Lung microvascular endothelial cell (primary cell): ENCODE measurements at regions not wholly inside any gene's neighbourhood (a gene's known extent, or its start where the extent isn't known, plus 50 kb on each side); places are given as distances from the start of the nearest gene placed in this dataset.

Experiments
- DNase-seq, 2 donors: peaks; one replicate each; pipeline versions ENCODE4 v3.0.0 to v3.0.0-alpha.2; 2010; ENCODE audit warnings: low read depth in 2 of 2

GRCh38 chr5:33281431-33281843 is 159.3 kb upstream of the TARS1 start:
- peak in 1 of 2 donors; percentile 22 for DNase-seq

DNA sequence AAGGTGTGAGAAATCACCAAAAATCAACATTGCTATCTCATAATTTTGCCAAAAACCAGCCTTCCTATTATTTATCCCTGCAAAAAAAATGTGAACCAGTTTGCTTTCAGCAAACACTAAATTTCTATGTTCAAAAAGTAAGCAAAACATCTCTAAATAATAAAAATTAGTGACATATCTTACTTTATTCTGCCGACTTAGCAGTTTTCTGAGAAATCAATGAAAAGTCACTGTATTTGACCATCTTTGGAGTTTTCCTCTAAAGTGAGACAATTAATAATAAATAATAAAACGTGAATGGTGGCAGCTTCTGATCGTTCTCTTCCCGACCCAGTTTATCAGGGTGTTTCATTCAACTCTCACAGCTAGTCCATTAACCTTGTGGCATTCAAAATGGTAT is 158.6 kb upstream of the TARS1 start:
- no peak for DNase-seq

DNA sequence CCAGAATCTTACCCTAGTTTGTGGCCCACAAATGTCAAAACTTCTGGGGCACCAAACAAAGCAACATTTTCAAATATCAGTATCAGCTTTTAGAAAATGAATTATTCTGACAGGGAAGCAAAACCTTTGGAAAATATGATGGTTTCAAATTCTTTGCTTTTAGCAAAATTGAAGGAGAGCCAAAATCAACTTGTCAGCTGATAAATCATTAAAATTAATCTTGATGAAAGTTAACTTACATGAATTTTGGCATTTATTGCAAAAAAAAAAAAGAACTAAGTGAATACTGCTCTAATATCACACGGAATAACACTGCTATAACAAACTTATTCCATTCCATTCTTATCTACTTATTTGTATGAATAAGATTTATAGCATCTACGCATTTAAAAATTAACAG is 158.1 kb upstream of the TARS1 start:
- peak in 1 of 2 donors; percentile 62 for DNase-seq

DNA sequence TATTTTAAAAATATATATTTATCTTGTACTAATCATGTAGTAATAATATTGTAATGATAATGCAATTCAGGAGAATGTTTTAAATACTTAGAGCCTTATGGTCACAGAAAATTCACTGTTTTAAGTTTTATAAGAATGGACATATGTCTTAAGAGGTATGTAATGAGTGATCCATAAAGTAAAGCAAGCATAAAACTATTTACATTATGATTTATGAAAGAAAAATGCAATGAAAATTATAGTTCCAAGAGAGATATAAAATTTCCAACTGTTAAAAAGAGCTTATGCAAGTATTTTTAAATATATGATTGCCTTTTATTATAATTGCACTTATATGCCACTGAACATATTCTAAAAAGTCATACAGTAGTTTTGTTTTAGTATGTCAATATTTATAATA is 157.5 kb upstream of the TARS1 start:
- no peak for DNase-seq

- DNase-seq = no peak
Measured at GRCh38 chr5:33284681-33285080, 156.1 kb upstream of the TARS1 start.

DNA sequence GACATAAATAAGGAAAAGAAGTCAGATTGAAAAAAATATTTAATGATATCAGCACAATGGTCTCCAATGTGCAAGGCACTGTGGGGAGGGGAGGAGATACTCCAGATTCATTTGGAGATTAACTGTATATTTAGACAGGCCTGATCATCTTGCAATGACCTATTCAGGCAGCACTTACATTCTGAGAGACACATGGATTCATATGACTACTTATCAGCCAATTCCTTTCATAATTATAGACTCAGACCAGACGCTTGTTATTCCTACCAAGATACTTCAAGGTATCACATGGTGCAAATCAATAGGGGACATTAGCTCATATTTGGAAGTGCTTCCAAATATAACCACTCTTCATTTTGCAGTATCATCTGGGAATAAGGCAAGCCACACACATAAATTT is 153.5 kb upstream of the TARS1 start:
- DNase-seq = no peak

DNA sequence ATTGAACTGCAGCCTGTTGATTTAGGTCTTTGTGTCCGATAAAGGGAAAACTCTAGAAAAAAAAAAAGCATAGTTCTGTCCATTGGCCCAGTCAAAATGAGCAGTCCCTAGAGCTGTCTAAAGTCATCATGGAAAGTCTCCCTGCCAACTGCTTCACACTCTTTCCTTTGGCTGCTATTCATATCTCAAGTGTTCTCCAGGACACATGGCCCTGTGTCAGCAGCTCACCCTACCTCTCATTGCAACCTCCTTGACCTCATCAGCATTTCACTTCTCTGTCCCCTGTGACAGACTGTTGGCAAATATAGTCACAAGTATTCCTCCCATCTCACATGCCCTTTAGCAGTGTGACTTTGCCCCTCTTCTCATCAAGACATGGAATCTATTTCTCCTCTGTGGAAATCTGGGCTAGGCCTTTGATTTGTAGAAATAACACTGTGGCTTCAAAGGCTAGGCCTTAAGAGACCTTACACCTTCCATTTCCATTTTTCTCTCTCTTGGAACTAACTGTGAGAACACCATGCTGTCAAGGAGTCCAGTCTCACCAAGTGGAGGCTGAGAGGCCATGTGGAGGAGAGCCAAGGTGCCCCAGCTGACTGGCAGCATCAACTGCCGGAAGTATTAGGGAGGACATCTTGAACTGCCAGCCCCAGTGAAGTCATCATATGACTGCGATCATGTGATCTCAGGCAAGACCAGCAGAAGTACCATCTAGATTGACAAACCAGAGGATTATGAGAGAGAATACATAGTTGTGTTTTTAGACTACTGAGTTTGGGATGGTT is 149.4 kb upstream of the TARS1 start:
- no peak for DNase-seq

- DNase-seq = no peak
Measured at GRCh38 chr5:33297760-33298216, 143.0 kb upstream of the TARS1 start.

- peak; percentile 67 to 76 for DNase-seq
Measured at GRCh38 chr5:33299621-33300208, 141.1 kb upstream of the TARS1 start.

GRCh38 chr5:33300209-33300742 is 140.5 kb upstream of the TARS1 start:
- DNase-seq = no peak

- DNase-seq = no peak
Measured at GRCh38 chr5:33303579-33304095, 137.1 kb upstream of the TARS1 start.

GRCh38 chr5:33304601-33305000 is 136.2 kb upstream of the TARS1 start:
- DNase-seq = no peak

GRCh38 chr5:33305572-33305971 is 135.2 kb upstream of the TARS1 start:
- no peak for DNase-seq

- DNase-seq = no peak
Measured at GRCh38 chr5:33306758-33307157, 134.0 kb upstream of the TARS1 start.

DNA sequence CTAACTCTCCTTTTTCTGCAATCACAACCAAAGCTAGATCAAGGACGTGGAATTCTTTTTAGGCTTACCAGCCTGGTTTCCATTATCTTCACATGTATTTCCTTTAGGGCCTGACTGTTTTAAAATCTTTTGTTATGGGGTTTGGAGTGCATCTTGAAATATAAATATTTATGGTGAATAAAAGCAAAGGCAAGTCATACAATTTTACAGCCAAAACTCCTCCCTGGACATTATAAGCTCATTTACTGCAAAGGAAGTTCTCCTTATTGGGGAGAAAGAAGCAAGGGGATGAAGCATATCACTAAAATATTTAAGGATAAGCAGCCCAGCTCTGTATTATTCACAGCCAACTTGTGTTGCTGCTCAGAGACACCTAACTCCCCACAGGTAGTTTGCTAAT is 132.2 kb upstream of the TARS1 start:
- no peak for DNase-seq

DNA sequence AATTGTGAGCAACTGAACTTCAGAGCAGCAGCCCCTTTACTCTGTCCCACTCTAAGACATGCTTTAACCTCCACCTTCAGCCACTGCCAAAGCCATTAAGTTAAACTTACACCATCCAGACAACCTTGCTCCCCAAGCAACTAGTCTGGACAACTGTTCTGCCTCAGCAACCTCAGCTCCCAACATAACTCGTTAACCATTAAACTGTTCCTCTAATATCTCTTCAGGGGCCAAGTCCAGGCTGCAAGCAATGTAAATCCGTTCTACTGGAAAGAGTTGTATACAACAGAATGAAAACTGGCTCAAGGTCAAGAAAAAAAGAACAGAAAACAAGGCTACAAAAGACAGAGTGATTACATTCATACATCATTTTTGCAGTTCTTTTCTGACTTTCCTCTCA is 131.7 kb upstream of the TARS1 start:
- DNase-seq = no peak

GRCh38 chr5:33309536-33310345 is 131.0 kb upstream of the TARS1 start:
- DNase-seq = no peak

- peak in 1 of 2 donors; percentile 32 for DNase-seq
Measured at GRCh38 chr5:33310451-33310850, 130.3 kb upstream of the TARS1 start.

DNA sequence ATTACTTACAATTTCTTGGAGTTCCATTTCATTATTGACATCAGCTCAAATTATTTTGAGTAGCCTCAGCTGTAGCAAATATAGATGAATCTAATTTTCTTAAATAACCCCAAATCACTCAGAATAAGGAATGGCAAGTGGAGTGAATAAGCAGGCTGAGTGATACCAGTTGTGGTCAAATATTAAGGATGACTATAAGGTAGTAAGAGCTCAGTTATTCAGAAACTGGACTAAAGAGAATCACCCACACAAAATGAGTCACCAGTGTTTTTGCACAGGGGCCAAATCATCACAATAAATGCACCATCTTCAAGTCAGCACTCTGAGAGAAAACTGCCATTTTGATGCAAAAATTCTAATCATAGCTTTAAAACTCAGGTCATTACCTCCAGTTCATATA is 128.9 kb upstream of the TARS1 start:
- DNase-seq = peak in 1 of 2 donors; percentile 60

DNA sequence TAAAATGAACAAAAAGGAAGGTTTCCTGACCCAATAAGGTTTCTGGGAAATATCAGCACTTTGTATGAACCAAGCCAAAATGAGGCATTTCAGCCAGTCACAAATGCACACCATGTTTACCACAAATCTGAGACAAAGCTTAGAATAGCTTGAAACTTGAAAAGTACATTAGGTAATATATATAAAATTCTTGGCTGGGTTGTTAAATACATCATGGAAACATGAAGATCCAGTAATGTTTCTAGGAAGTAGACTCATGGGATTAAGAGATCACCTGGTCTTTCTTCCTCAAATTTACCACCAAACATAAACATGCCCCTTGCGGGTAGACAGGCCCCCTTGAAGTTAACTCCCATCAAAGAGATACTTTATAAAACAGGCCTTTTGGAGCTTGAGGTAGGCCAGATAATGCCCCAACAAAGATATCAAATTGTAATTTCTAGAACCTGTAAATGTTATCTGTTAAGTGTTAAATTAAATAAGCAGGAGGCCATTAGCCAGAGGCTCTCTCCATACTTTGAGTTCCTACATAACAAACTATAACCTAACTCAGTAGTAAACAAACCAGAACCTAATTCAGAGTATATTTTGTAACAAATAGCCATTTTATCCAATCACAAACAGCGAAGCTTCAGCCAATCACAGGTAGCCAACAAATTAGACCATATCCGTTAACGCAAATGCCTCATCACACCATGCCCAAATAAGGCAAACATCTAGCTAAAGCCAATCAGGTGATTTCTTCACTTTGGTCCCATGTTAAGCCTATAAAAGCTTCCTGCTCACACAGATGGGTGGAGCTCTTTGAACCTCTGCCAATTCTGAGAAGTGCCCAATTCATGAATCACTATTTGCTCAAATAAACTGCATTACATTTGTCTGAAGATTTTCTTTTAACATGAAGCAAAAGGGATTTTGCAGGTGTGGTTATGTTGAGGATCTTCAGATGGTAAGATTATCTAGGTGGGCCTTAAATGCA is 127.9 kb upstream of the TARS1 start:
- peak; percentile 45 to 84 for DNase-seq

GRCh38 chr5:33315189-33315588 is 125.6 kb upstream of the TARS1 start:
- no peak for DNase-seq
